GM12864 (cell line): ENCODE measurements at regions not wholly inside any gene's neighbourhood (a gene's known extent, or its start where the extent isn't known, plus 50 kb on each side); places are given as distances from the start of the nearest gene placed in this dataset.
"Not testable (repeated sequence)": the region's sequence is repeated elsewhere in the genome, so short reads cannot be mapped to it uniquely, and the experiment has no call there.

Experiments used
- DNase-seq: peaks from one replicate; pipeline ENCODE4 v3.0.0-alpha.2; 2011; ENCODE audit warnings: low read depth
- H3K4me3 ChIP-seq: 2 replicates; pipeline ENCODE4 v1.5.1; 2011; ENCODE audit warnings: mild to moderate bottlenecking, low read depth, low read length, control low read depth
- CTCF ChIP-seq: IDR thresholded peaks from 2 replicates; pipeline ENCODE4 v1.5.1; 2011; ENCODE audit warnings: low read depth, mild to moderate bottlenecking, moderate library complexity, low read length, control low read depth, inconsistent platforms; ENCODE audit errors: missing control alignments

- H3K4me3 ChIP-seq = no peak overlapping the region
- DNase-seq = no peak
- no peak for TF ChIP-seq CTCF
These were observed 108.8 kb upstream of the LYSMD4 start for GRCh38 chr15:99842071-99842470.

- no peak for DNase-seq
- H3K4me3 ChIP-seq = no peak overlapping the region
- TF ChIP-seq CTCF = no peak
These were observed 93.0 kb upstream of the LYSMD4 start for GRCh38 chr15:99826157-99826780.

GRCh38 chr15:99823346-99823745 lies 90.1 kb upstream of the LYSMD4 start:
- no peak for TF ChIP-seq CTCF
- no peak for DNase-seq
- no peak overlapping the region for H3K4me3 ChIP-seq

GRCh38 chr15:99819981-99820718 lies 86.9 kb upstream of the LYSMD4 start:
- no peak for DNase-seq
- TF ChIP-seq CTCF = no peak
- H3K4me3 ChIP-seq = no peak overlapping the region

GRCh38 chr15:99818872-99819271 lies 85.6 kb upstream of the LYSMD4 start:
- no peak for TF ChIP-seq CTCF
- no peak for DNase-seq
- H3K4me3 ChIP-seq = no peak overlapping the region

GRCh38 chr15:99816862-99817261 lies 83.6 kb upstream of the LYSMD4 start:
- H3K4me3 ChIP-seq, DNase-seq: not testable (repeated sequence)

GRCh38 chr15:99810663-99811062 lies 77.4 kb upstream of the LYSMD4 start:
- H3K4me3 ChIP-seq, DNase-seq: not testable (repeated sequence)

- DNase-seq, H3K4me3 ChIP-seq: not testable (repeated sequence)
These were observed 66.6 kb upstream of the LYSMD4 start for GRCh38 chr15:99799854-99800250.

- H3K4me3 ChIP-seq, DNase-seq: not testable (repeated sequence)
These were observed 66.1 kb upstream of the LYSMD4 start for GRCh38 chr15:99799182-99799853.

GRCh38 chr15:99796940-99797870 lies 64.0 kb upstream of the LYSMD4 start:
- H3K4me3 ChIP-seq, DNase-seq: not testable (repeated sequence)
